DND-41 (cell line): ENCODE measurements at regions not wholly inside any gene's neighbourhood (a gene's known extent, or its start where the extent isn't known, plus 50 kb on each side); places are given as distances from the start of the nearest gene placed in this dataset.

Experiments used
- EZH2 ChIP-seq: IDR thresholded peaks from 3 replicates; pipeline ENCODE4 v1.6.1; 2012; ENCODE audit warnings: borderline replicate concordance, low read depth, mild to moderate bottlenecking, moderate library complexity, low read length, inconsistent platforms; ENCODE audit not compliant: severe bottlenecking
- TF ChIP-seq, protein P1 (sequence below): IDR thresholded peaks from 2 replicates; pipeline ENCODE4 v1.5.1; 2012; ENCODE audit warnings: borderline replicate concordance, low read length, moderate library complexity, mild to moderate bottlenecking; ENCODE audit not compliant: poor library complexity, severe bottlenecking; ENCODE audit errors: extremely low read depth

DNA sequence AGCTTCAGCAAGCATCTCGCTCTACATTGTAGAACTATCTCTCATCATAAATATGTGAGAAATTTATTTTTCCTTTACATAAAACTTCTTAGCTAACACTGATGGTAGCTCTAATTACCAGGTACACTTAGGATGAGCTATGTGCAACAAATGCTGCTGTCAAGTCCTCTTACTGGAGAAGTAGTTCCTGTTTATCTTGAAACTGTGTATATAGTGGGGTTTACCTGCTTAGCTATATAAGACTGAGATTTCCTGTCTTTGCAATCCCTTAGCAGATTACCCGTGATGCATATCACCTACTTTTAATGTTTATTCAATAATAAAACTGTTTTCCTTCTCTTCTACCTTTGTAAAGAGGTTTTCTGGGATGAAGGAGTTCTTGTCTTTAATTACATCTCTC is 98.0 kb upstream of the USP15 start:
- TF ChIP-seq, protein P1, sequence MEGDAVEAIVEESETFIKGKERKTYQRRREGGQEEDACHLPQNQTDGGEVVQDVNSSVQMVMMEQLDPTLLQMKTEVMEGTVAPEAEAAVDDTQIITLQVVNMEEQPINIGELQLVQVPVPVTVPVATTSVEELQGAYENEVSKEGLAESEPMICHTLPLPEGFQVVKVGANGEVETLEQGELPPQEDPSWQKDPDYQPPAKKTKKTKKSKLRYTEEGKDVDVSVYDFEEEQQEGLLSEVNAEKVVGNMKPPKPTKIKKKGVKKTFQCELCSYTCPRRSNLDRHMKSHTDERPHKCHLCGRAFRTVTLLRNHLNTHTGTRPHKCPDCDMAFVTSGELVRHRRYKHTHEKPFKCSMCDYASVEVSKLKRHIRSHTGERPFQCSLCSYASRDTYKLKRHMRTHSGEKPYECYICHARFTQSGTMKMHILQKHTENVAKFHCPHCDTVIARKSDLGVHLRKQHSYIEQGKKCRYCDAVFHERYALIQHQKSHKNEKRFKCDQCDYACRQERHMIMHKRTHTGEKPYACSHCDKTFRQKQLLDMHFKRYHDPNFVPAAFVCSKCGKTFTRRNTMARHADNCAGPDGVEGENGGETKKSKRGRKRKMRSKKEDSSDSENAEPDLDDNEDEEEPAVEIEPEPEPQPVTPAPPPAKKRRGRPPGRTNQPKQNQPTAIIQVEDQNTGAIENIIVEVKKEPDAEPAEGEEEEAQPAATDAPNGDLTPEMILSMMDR: no peak
- no peak for TF ChIP-seq EZH2
